Muscle layer of colon (tissue), 2 donors: ENCODE measurements at regions not wholly inside any gene's neighbourhood (a gene's known extent, or its start where the extent isn't known, plus 50 kb on each side); places are given as distances from the start of the nearest gene placed in this dataset.

Experiments used
- H3K27ac ChIP-seq: one replicate; pipeline ENCODE4 v1.7.0; 2013; ENCODE audit warnings: low read depth, mild to moderate bottlenecking, low read length, moderate library complexity
- H3K27me3 ChIP-seq, 2 donors: one replicate each; pipeline ENCODE4 v1.7.0; 2013; ENCODE audit warnings: low read length in 2 of 2, mild to moderate bottlenecking in 2 of 2; ENCODE audit not compliant: insufficient read depth in 2 of 2, control insufficient read depth in 1 of 2
- H3K36me3 ChIP-seq: one replicate; pipeline ENCODE4 v1.7.0; 2013; ENCODE audit warnings: mild to moderate bottlenecking, low read length; ENCODE audit not compliant: insufficient read depth
- H3K4me1 ChIP-seq: one replicate; pipeline ENCODE4 v1.7.0; 2013; ENCODE audit warnings: mild to moderate bottlenecking, low read length; ENCODE audit not compliant: insufficient read depth
- H3K4me3 ChIP-seq, 2 donors: one replicate each; pipeline ENCODE4 v1.7.0; 2013; ENCODE audit warnings: low read length in 2 of 2, low read depth in 1 of 2, mild to moderate bottlenecking in 1 of 2, moderate library complexity in 1 of 2
- H3K9ac ChIP-seq: one replicate; pipeline ENCODE4 v1.7.0; 2013; ENCODE audit warnings: low read length
- H3K9me3 ChIP-seq: one replicate; pipeline ENCODE4 v1.7.0; 2013; ENCODE audit warnings: mild to moderate bottlenecking, low read length
- donor health status: abdominal sarcoma.
- donor health status: Adenocarcinoma of cecum.

DNA sequence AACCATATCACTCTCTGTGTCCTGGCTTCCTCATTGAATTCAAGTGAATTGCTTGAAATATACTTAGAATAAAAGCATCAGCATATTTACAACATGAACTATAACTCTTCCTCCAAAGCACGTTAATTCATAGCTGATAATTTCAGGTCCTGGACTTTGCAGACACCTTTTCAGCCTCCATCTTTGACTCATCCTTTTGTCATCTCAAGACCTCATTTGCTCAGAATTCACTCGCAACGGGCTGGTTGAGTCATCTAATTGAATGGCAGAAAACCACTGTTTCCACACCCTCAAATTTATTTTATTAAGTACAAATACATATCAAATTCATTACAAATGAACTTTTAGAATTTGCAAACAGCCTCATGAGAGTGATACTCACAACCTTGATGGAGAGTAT is 545.7 kb downstream of the GATA3 start:
- Histone ChIP-seq H3K4me3 (no peak overlapping the region), H3K27me3 (no peaks in the 10 kb centered on the region), H3K9me3 (no peaks in the 10 kb centered on the region), H3K9ac (no peak overlapping the region), H3K27ac (no peak overlapping the region), H3K36me3 (no peaks in the 10 kb centered on the region), H3K4me1 (no peaks in the 10 kb centered on the region)

- Histone ChIP-seq H3K9ac (no peak overlapping the region), H3K9me3 (no peaks in the 10 kb centered on the region), H3K27me3 (no peaks in the 10 kb centered on the region), H3K4me1 (no peaks in the 10 kb centered on the region), H3K36me3 (no peaks in the 10 kb centered on the region), H3K4me3 (no peak overlapping the region), H3K27ac (no peak overlapping the region)
Measured at GRCh38 chr10:8602821-8603220, 548.3 kb downstream of the GATA3 start.

DNA sequence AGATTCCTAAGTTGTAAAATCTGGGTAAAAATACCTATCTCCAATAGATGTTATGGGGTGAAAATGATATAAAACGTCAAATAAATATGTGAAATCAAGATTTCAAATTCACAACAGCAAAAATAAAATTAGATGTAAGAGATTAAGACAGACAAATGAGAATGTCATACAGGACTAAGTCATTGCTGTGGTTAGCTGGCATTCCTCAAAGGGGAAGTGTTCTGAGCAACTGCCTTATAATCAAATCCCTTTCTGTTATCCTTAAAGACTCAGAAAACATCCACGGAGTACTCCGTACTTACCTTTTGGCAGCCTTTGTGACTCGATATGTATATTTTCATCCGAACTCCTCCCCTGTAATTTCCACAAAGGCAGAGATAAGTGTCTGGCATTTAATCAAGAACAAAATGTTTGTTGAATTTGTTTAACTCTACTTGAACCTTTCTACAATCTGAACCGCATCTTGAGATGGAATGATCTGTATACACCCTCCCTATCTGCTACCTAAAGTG is 559.6 kb downstream of the GATA3 start:
- Histone ChIP-seq H3K36me3 (no peaks in the 10 kb centered on the region), H3K9me3 (no peaks in the 10 kb centered on the region), H3K27ac (no peak overlapping the region), H3K27me3 (no peaks in the 10 kb centered on the region), H3K9ac (no peak overlapping the region), H3K4me3 (no peak overlapping the region), H3K4me1 (no peaks in the 10 kb centered on the region)

DNA sequence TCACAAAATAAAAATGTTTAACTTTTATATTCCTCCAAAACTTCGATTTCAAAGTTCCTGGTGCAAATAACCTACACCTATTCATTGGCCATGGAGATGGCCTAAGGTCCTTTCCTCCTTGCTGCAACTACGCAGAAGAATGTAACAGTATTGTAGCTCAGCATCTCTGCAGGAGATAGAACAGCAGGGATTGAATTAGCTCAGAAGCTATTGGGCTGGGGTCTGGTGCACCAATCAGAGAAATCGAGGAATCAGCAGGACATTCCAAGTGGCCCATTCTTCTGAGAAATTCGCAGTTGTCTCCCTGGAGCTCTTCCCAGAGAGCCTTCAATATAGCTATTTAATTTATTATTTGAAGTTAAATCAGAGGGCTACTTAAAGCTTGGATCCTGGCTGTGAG is 560.6 kb downstream of the GATA3 start:
- Histone ChIP-seq H3K4me3 (no peak overlapping the region), H3K36me3 (no peaks in the 10 kb centered on the region), H3K27ac (no peak overlapping the region), H3K9ac (no peak overlapping the region), H3K9me3 (no peaks in the 10 kb centered on the region), H3K4me1 (no peaks in the 10 kb centered on the region), H3K27me3 (no peaks in the 10 kb centered on the region)

GRCh38 chr10:8616166-8616565 is 561.7 kb downstream of the GATA3 start:
- Histone ChIP-seq H3K27me3 (no peaks in the 10 kb centered on the region), H3K9me3 (no peaks in the 10 kb centered on the region), H3K36me3 (no peaks in the 10 kb centered on the region), H3K27ac (no peak overlapping the region), H3K4me1 (no peaks in the 10 kb centered on the region), H3K9ac (no peak overlapping the region), H3K4me3 (no peak overlapping the region)

GRCh38 chr10:8617792-8618191 is 563.3 kb downstream of the GATA3 start:
- Histone ChIP-seq H3K27me3 (no peaks in the 10 kb centered on the region), H3K4me1 (no peaks in the 10 kb centered on the region), H3K36me3 (no peaks in the 10 kb centered on the region), H3K4me3 (no peak overlapping the region), H3K27ac (no peak overlapping the region), H3K9me3 (no peaks in the 10 kb centered on the region), H3K9ac (no peak overlapping the region)

GRCh38 chr10:8618834-8619233 is 564.3 kb downstream of the GATA3 start:
- Histone ChIP-seq H3K36me3 (no peaks in the 10 kb centered on the region), H3K9ac (no peak overlapping the region), H3K4me3 (no peak overlapping the region), H3K9me3 (no peaks in the 10 kb centered on the region), H3K27me3 (no peaks in the 10 kb centered on the region), H3K4me1 (no peaks in the 10 kb centered on the region), H3K27ac (no peak overlapping the region)

DNA sequence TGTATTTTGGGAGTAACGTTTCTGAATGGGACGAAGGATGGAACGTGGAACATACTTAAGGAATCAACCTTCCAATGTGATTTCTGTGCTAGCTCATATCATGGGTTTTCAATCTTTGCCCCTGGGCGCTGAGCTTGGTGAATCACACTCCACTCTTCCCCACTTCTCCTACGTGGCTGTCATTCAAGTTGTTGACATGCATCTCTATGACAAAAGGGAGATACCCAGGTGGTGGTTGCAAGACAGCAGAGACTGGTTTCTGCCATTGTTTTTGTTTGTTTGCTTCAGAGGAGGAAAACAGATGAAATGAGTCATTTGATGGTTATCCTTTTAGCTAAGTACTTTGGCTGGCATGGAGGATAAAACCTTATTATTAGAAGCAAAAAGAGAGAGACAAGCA is 573.9 kb downstream of the GATA3 start:
- no peaks in the 10 kb centered on the region for H3K36me3 ChIP-seq
- H3K9me3 ChIP-seq: no peaks in the 10 kb centered on the region
- H3K27me3 ChIP-seq: no peaks in the 10 kb centered on the region
- no peak overlapping the region for H3K9ac ChIP-seq
- no peak overlapping the region for H3K27ac ChIP-seq
- H3K4me3 ChIP-seq: no peak overlapping the region
- no peaks in the 10 kb centered on the region for H3K4me1 ChIP-seq

GRCh38 chr10:8633909-8634308 is 579.4 kb downstream of the GATA3 start:
- Histone ChIP-seq H3K4me3 (no peak overlapping the region), H3K4me1 (no peaks in the 10 kb centered on the region)

GRCh38 chr10:8636371-8636770 is 581.9 kb downstream of the GATA3 start:
- H3K4me3 ChIP-seq: no peak overlapping the region
- no peak overlapping the region for H3K27ac ChIP-seq
- H3K9me3 ChIP-seq: no peaks in the 10 kb centered on the region
- no peak overlapping the region for H3K9ac ChIP-seq
- no peaks in the 10 kb centered on the region for H3K36me3 ChIP-seq
- H3K4me1 ChIP-seq: no peaks in the 10 kb centered on the region
- H3K27me3 ChIP-seq: no peaks in the 10 kb centered on the region

More at GRCh38 chr10:8633909-8634308, 579.4 kb downstream of the GATA3 start:
- no peaks in the 10 kb centered on the region for H3K9me3 ChIP-seq
- no peaks in the 10 kb centered on the region for H3K36me3 ChIP-seq
- H3K27ac ChIP-seq: no peak overlapping the region
- H3K27me3 ChIP-seq: no peaks in the 10 kb centered on the region
- H3K9ac ChIP-seq: no peak overlapping the region

DNA sequence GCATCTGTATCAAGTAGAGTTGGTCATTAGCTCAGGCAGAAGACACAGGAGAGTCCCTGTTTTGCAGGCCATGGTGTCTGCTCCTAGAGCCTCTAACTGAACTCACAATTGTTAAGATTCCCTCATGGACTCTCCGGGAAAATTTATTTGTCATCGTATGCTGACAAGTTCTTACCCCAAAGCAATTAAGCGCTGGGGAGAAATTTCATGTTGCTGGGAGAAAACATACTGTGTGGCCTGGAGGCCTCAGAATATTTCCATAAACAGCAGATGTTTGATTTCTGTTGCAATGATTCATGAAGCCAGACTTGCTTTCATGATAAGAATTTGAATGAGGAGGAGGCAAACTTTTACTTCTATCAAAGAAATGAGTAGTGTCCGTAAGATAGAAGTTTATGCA is 583.2 kb downstream of the GATA3 start:
- Histone ChIP-seq H3K9ac (no peak overlapping the region), H3K27ac (no peak overlapping the region), H3K36me3 (no peaks in the 10 kb centered on the region), H3K4me3 (no peak overlapping the region), H3K4me1 (no peaks in the 10 kb centered on the region), H3K27me3 (no peaks in the 10 kb centered on the region), H3K9me3 (no peaks in the 10 kb centered on the region)

DNA sequence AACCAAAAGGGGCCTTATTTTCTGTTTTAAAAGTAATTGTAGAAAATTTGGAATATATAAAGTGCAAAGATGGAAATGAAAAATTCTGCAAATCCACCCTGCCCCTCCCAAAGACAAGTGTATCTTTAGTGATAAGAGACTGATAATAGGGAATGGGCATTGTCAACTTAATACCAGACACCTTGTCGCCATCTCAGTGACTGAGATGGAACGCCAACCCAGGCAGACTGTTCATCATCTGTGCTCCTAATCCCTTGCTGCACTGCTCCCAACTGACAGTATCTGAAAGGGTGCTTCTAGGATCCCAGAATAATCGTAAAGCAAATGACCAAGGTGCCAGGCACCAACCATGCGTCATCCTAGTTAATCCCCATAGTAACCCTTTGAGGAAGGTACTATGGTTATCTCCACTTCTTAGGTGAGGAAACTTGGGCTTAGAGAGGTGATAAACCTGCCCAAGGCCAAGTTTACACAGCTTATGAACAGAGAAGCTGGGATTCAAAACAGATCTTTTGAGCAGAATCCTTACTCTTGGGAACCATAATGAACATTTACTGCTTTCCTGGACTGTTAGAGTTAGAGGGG is 583.7 kb downstream of the GATA3 start:
- Histone ChIP-seq H3K4me1 (no peaks in the 10 kb centered on the region), H3K4me3 (no peak overlapping the region), H3K27me3 (no peaks in the 10 kb centered on the region), H3K36me3 (no peaks in the 10 kb centered on the region), H3K9me3 (no peaks in the 10 kb centered on the region), H3K9ac (no peak overlapping the region), H3K27ac (no peak overlapping the region)
